ENCODE measurements at regions not wholly inside any gene's neighbourhood (a gene's known extent, or its start where the extent isn't known, plus 50 kb on each side); places are given as distances from the start of the nearest gene placed in this dataset.

- H3K79me2 ChIP-seq (ENCODE audit: control insufficient read depth, insufficient read depth, low read length, poor library complexity): no peaks in the 10 kb centered on the region
- H2BK120ac ChIP-seq (ENCODE audit: insufficient read depth, low read length, poor library complexity): no peak overlapping the region
- H3K4ac ChIP-seq (ENCODE audit: low read depth, low read length): no peak overlapping the region
- H3K27me3 ChIP-seq (ENCODE audit: insufficient read depth, low read length): no peaks in the 10 kb centered on the region
- no peak overlapping the region for H2AK5ac ChIP-seq (ENCODE audit: low read length)
- DNase-seq: no peak
- H3K14ac ChIP-seq (ENCODE audit: low read length): no peak overlapping the region
- H3K18ac ChIP-seq (ENCODE audit: low read length): no peak overlapping the region
- no peak overlapping the region for H3K23ac ChIP-seq (ENCODE audit: low read length)
- no peak overlapping the region for H4K12ac ChIP-seq (ENCODE audit: low read depth, low read length)
- no peaks in the 10 kb centered on the region for H3K36me3 ChIP-seq (ENCODE audit: control insufficient read depth in 1 of 2, insufficient read depth in 2 of 2, low read length in 2 of 2)
- H2BK12ac ChIP-seq (ENCODE audit: low read length): no peak overlapping the region
- no peak overlapping the region for H3K27ac ChIP-seq (ENCODE audit: low read depth, low read length)
- no peak overlapping the region for H4K91ac ChIP-seq (ENCODE audit: low read depth, low read length)
- no peak overlapping the region for H3K4me3 ChIP-seq (ENCODE audit: low read depth, low read length)
- H4K8ac ChIP-seq (ENCODE audit: low read depth, low read length): no peak overlapping the region
- no peaks in the 10 kb centered on the region for H3K79me1 ChIP-seq (ENCODE audit: low read length)
- H3K9me3 ChIP-seq (ENCODE audit: insufficient read depth, low read depth, low read length): no peaks in the 10 kb centered on the region
- peaks cover 2 to 3% of the 10 kb centered on the region in 2 experiments for H3K4me1 ChIP-seq (ENCODE audit: control insufficient read depth in 1 of 2, insufficient read depth in 2 of 2, low read length in 2 of 2)
- no CpG with 5 or more reads among the region's 3 CpGs for WGBS (ENCODE audit: extremely low coverage, insufficient coverage, insufficient read length)
- no peak overlapping the region for H3K4me2 ChIP-seq (ENCODE audit: low read length)
- H3K9ac ChIP-seq (ENCODE audit: low read length): no peak overlapping the region
- no peak overlapping the region for H2BK5ac ChIP-seq (ENCODE audit: low read depth, low read length, poor library complexity)
- H2AFZ ChIP-seq (ENCODE audit: insufficient read depth, low read length, poor library complexity): no peak overlapping the region
These were observed 53.6 kb upstream of the PIK3CG start for GRCh38 chr7:106811472-106811871.

- Histone ChIP-seq H3K4me3 (ENCODE audit: low read depth, low read length) (no peak overlapping the region), H3K14ac (ENCODE audit: low read length) (no peak overlapping the region), H3K9me3 (ENCODE audit: insufficient read depth, low read depth, low read length) (no peaks in the 10 kb centered on the region), H4K12ac (ENCODE audit: low read depth, low read length) (no peak overlapping the region), H3K4me2 (ENCODE audit: low read length) (no peak overlapping the region), H3K4ac (ENCODE audit: low read depth, low read length) (no peak overlapping the region), H2BK12ac (ENCODE audit: low read length) (no peak overlapping the region), H2BK120ac (ENCODE audit: insufficient read depth, low read length, poor library complexity) (no peak overlapping the region), H3K27ac (ENCODE audit: low read depth, low read length) (no peak overlapping the region), H3K27me3 (ENCODE audit: insufficient read depth, low read length) (no peaks in the 10 kb centered on the region), H2AK5ac (ENCODE audit: low read length) (no peak overlapping the region), H3K9ac (ENCODE audit: low read length) (no peak overlapping the region), H3K23ac (ENCODE audit: low read length) (no peak overlapping the region), H4K91ac (ENCODE audit: low read depth, low read length) (no peak overlapping the region), H3K18ac (ENCODE audit: low read length) (no peak overlapping the region), H2AFZ (ENCODE audit: insufficient read depth, low read length, poor library complexity) (no peak overlapping the region), H3K36me3 (ENCODE audit: control insufficient read depth in 1 of 2, insufficient read depth in 2 of 2, low read length in 2 of 2) (no peaks in the 10 kb centered on the region), H2BK5ac (ENCODE audit: low read depth, low read length, poor library complexity) (no peak overlapping the region), H3K79me2 (ENCODE audit: control insufficient read depth, insufficient read depth, low read length, poor library complexity) (no peaks in the 10 kb centered on the region), H4K8ac (ENCODE audit: low read depth, low read length) (no peak overlapping the region), H3K4me1 (ENCODE audit: control insufficient read depth in 1 of 2, insufficient read depth in 2 of 2, low read length in 2 of 2) (peaks cover 2 to 3% of the 10 kb centered on the region in 2 experiments), H3K79me1 (ENCODE audit: low read length) (no peaks in the 10 kb centered on the region)
- DNase-seq: no peak
- no CpG with 5 or more reads among the region's 4 CpGs for WGBS (ENCODE audit: extremely low coverage, insufficient coverage, insufficient read length)
These were observed 52.9 kb upstream of the PIK3CG start for GRCh38 chr7:106812027-106812643.

GRCh38 chr7:106813705-106814305, 51.3 kb upstream of the PIK3CG start:
- H3K27me3 ChIP-seq (ENCODE audit: insufficient read depth, low read length): no peaks in the 10 kb centered on the region
- H3K36me3 ChIP-seq (ENCODE audit: control insufficient read depth in 1 of 2, insufficient read depth in 2 of 2, low read length in 2 of 2): no peaks in the 10 kb centered on the region
- no peak overlapping the region for H2BK12ac ChIP-seq (ENCODE audit: low read length)
- H3K23ac ChIP-seq (ENCODE audit: low read length): no peak overlapping the region
- no peak for DNase-seq
- H2BK120ac ChIP-seq (ENCODE audit: insufficient read depth, low read length, poor library complexity): no peak overlapping the region
- H3K4me1 ChIP-seq (ENCODE audit: control insufficient read depth in 1 of 2, insufficient read depth in 2 of 2, low read length in 2 of 2): peaks cover 2 to 3% of the 10 kb centered on the region in 2 experiments
- H3K4me3 ChIP-seq (ENCODE audit: low read depth, low read length): no peak overlapping the region
- H2BK5ac ChIP-seq (ENCODE audit: low read depth, low read length, poor library complexity): no peak overlapping the region
- H3K27ac ChIP-seq (ENCODE audit: low read depth, low read length): no peak overlapping the region
- no peak overlapping the region for H3K9ac ChIP-seq (ENCODE audit: low read length)
- H3K4me2 ChIP-seq (ENCODE audit: low read length): no peak overlapping the region
- WGBS (ENCODE audit: extremely low coverage, insufficient coverage, insufficient read length): no CpG with 5 or more reads among the region's 6 CpGs
- no peak overlapping the region for H4K91ac ChIP-seq (ENCODE audit: low read depth, low read length)
- no peak overlapping the region for H3K18ac ChIP-seq (ENCODE audit: low read length)
- no peaks in the 10 kb centered on the region for H3K79me1 ChIP-seq (ENCODE audit: low read length)
- H2AFZ ChIP-seq (ENCODE audit: insufficient read depth, low read length, poor library complexity): no peak overlapping the region
- no peaks in the 10 kb centered on the region for H3K79me2 ChIP-seq (ENCODE audit: control insufficient read depth, insufficient read depth, low read length, poor library complexity)
- H3K14ac ChIP-seq (ENCODE audit: low read length): no peak overlapping the region
- H3K9me3 ChIP-seq (ENCODE audit: insufficient read depth, low read depth, low read length): no peaks in the 10 kb centered on the region
- no peak overlapping the region for H4K8ac ChIP-seq (ENCODE audit: low read depth, low read length)
- no peak overlapping the region for H3K4ac ChIP-seq (ENCODE audit: low read depth, low read length)
- no peak overlapping the region for H2AK5ac ChIP-seq (ENCODE audit: low read length)
- H4K12ac ChIP-seq (ENCODE audit: low read depth, low read length): no peak overlapping the region

- Histone ChIP-seq H3K4ac (ENCODE audit: low read depth, low read length) (no peak overlapping the region), H4K12ac (ENCODE audit: low read depth, low read length) (no peak overlapping the region), H3K23ac (ENCODE audit: low read length) (no peak overlapping the region), H2BK120ac (ENCODE audit: insufficient read depth, low read length, poor library complexity) (no peak overlapping the region), H4K8ac (ENCODE audit: low read depth, low read length) (no peak overlapping the region), H3K4me1 (ENCODE audit: control insufficient read depth in 1 of 2, insufficient read depth in 2 of 2, low read length in 2 of 2) (no peaks in the 10 kb centered on the region), H3K9me3 (ENCODE audit: insufficient read depth, low read depth, low read length) (no peaks in the 10 kb centered on the region), H3K27ac (ENCODE audit: low read depth, low read length) (no peak overlapping the region), H4K91ac (ENCODE audit: low read depth, low read length) (no peak overlapping the region), H2AK5ac (ENCODE audit: low read length) (no peak overlapping the region), H2BK5ac (ENCODE audit: low read depth, low read length, poor library complexity) (no peak overlapping the region), H2AFZ (ENCODE audit: insufficient read depth, low read length, poor library complexity) (no peak overlapping the region), H3K9ac (ENCODE audit: low read length) (no peak overlapping the region), H3K18ac (ENCODE audit: low read length) (no peak overlapping the region), H2BK12ac (ENCODE audit: low read length) (no peak overlapping the region), H3K27me3 (ENCODE audit: insufficient read depth, low read length) (no peaks in the 10 kb centered on the region), H3K79me2 (ENCODE audit: control insufficient read depth, insufficient read depth, low read length, poor library complexity) (no peaks in the 10 kb centered on the region), H3K79me1 (ENCODE audit: low read length) (no peaks in the 10 kb centered on the region), H3K4me2 (ENCODE audit: low read length) (no peak overlapping the region), H3K4me3 (ENCODE audit: low read depth, low read length) (no peak overlapping the region), H3K14ac (ENCODE audit: low read length) (no peak overlapping the region), H3K36me3 (ENCODE audit: control insufficient read depth in 1 of 2, insufficient read depth in 2 of 2, low read length in 2 of 2) (no peaks in the 10 kb centered on the region)
- WGBS (ENCODE audit: extremely low coverage, insufficient coverage, insufficient read length): no CpG with 5 or more reads among the region's 7 CpGs
- DNase-seq: no peak
These were observed 50.2 kb upstream of the PIK3CG start for GRCh38 chr7:106814887-106815286.
